NCI-H1694 (cell line): ENCODE measurements at regions not wholly inside any gene's neighbourhood (a gene's known extent, or its start where the extent isn't known, plus 50 kb on each side); places are given as distances from the start of the nearest gene placed in this dataset.
"Not testable (repeated sequence)": the region's sequence is repeated elsewhere in the genome, so short reads cannot be mapped to it uniquely, and the experiment has no call there.

ENCODE experiments used
- DNase-seq: peaks from one replicate; lab custom pipeline; 2025; lab: John Stamatoyannopoulos, UW

GRCh38 chr4:126924237-126924636 is 708.5 kb upstream of the INTU start:
- DNase-seq = no peak

- not testable (repeated sequence) for DNase-seq
Measured at GRCh38 chr4:126930059-126930458, 702.7 kb upstream of the INTU start.

GRCh38 chr4:126935801-126936200 is 697.0 kb upstream of the INTU start:
- DNase-seq = no peak

GRCh38 chr4:126937342-126937741 is 695.4 kb upstream of the INTU start:
- no peak for DNase-seq

GRCh38 chr4:126937846-126938422 is 694.8 kb upstream of the INTU start:
- DNase-seq = no peak

- DNase-seq = no peak
Measured at GRCh38 chr4:126939401-126939800, 693.4 kb upstream of the INTU start.

GRCh38 chr4:126947536-126947935 is 685.2 kb upstream of the INTU start:
- no peak for DNase-seq

- DNase-seq = no peak
Measured at GRCh38 chr4:126954537-126955291, 678.0 kb upstream of the INTU start.

GRCh38 chr4:126955292-126956183 is 677.2 kb upstream of the INTU start:
- DNase-seq = no peak

GRCh38 chr4:126956184-126956897 is 676.4 kb upstream of the INTU start:
- no peak for DNase-seq

- DNase-seq = no peak
Measured at GRCh38 chr4:126957556-126957955, 675.2 kb upstream of the INTU start.

GRCh38 chr4:126957987-126958386 is 674.8 kb upstream of the INTU start:
- no peak for DNase-seq

- no peak for DNase-seq
Measured at GRCh38 chr4:126958482-126958881, 674.3 kb upstream of the INTU start.

- no peak for DNase-seq
Measured at GRCh38 chr4:126959056-126959745, 673.6 kb upstream of the INTU start.

- no peak for DNase-seq
Measured at GRCh38 chr4:126960760-126961159, 672.0 kb upstream of the INTU start.

GRCh38 chr4:126961661-126962060 is 671.1 kb upstream of the INTU start:
- no peak for DNase-seq

- DNase-seq = no peak
Measured at GRCh38 chr4:126965877-126966276, 666.9 kb upstream of the INTU start.

- DNase-seq = no peak
Measured at GRCh38 chr4:126969360-126970235, 663.2 kb upstream of the INTU start.

GRCh38 chr4:126973201-126973600 is 659.6 kb upstream of the INTU start:
- no peak for DNase-seq

GRCh38 chr4:126976850-126977632 is 655.7 kb upstream of the INTU start:
- DNase-seq = no peak
